CD4-positive, alpha-beta T cell treated with Interleukin-4 for 1 hour (primary cell): ENCODE measurements at regions not wholly inside any gene's neighbourhood (a gene's known extent, or its start where the extent isn't known, plus 50 kb on each side); places are given as distances from the start of the nearest gene placed in this dataset.
"Not testable (repeated sequence)": the region's sequence is repeated elsewhere in the genome, so short reads cannot be mapped to it uniquely, and the experiment has no call there.

Source experiments
- DNase-seq, 2 donors: peaks; one replicate each; pipeline ENCODE4 v3.0.0-alpha.2; 2020 to 2022

- DNase-seq, result no peak
Observed at GRCh38 chr13:97520061-97520460, 86.1 kb downstream of the RAP2A start.

- no peak for DNase-seq
Observed at GRCh38 chr13:97520866-97521265, 86.9 kb downstream of the RAP2A start.

- DNase-seq, result no peak
Observed at GRCh38 chr13:97521726-97522125, 87.8 kb downstream of the RAP2A start.

- DNase-seq, result no peak
Observed at GRCh38 chr13:97522243-97522642, 88.3 kb downstream of the RAP2A start.

GRCh38 chr13:97526556-97526955 is 92.6 kb downstream of the RAP2A start:
- no peak for DNase-seq

GRCh38 chr13:97528518-97528917 is 94.5 kb downstream of the RAP2A start:
- DNase-seq, result no peak

- no peak for DNase-seq
Observed at GRCh38 chr13:97534540-97534939, 100.6 kb downstream of the RAP2A start.

- DNase-seq, result no peak
Observed at GRCh38 chr13:97535614-97536013, 101.6 kb downstream of the RAP2A start.

GRCh38 chr13:97537110-97537509 is 103.1 kb downstream of the RAP2A start:
- DNase-seq, result no peak

GRCh38 chr13:97538203-97538602 is 104.2 kb downstream of the RAP2A start:
- no peak for DNase-seq

- no peak for DNase-seq
Observed at GRCh38 chr13:97539651-97540610, 106.0 kb downstream of the RAP2A start.

- DNase-seq, result no peak
Observed at GRCh38 chr13:97540696-97541095, 106.7 kb downstream of the RAP2A start.

- no peak for DNase-seq
Observed at GRCh38 chr13:97542102-97542685, 108.2 kb downstream of the RAP2A start.

GRCh38 chr13:97544031-97544765 is 110.2 kb downstream of the RAP2A start:
- DNase-seq, result no peak

GRCh38 chr13:97544971-97545499 is 111.1 kb downstream of the RAP2A start:
- not testable (repeated sequence) for DNase-seq

GRCh38 chr13:97548138-97548537 is 114.2 kb downstream of the RAP2A start:
- DNase-seq, result no peak

- no peak for DNase-seq
Observed at GRCh38 chr13:97548711-97549110, 114.7 kb downstream of the RAP2A start.

GRCh38 chr13:97549201-97549600 is 115.2 kb downstream of the RAP2A start:
- no peak for DNase-seq

GRCh38 chr13:97554496-97554895 is 120.5 kb downstream of the RAP2A start:
- DNase-seq, result no peak

GRCh38 chr13:97555034-97555433 is 121.1 kb downstream of the RAP2A start:
- no peak for DNase-seq

- no peak for DNase-seq
Observed at GRCh38 chr13:97559030-97559429, 125.1 kb downstream of the RAP2A start.

GRCh38 chr13:97559981-97560380 is 126.0 kb downstream of the RAP2A start:
- DNase-seq, result no peak

GRCh38 chr13:97561182-97561581 is 127.2 kb downstream of the RAP2A start:
- no peak for DNase-seq
